OCI-LY1 (cell line): ENCODE measurements at regions not wholly inside any gene's neighbourhood (a gene's known extent, or its start where the extent isn't known, plus 50 kb on each side); places are given as distances from the start of the nearest gene placed in this dataset.

Experiments
- H2AFZ ChIP-seq: fragments of 200-600 bp; sonication (generic), shearing (Covaris generic); 2 replicates; pipeline ENCODE4 v1.6.0; 2014; ENCODE audit warnings: antibody characterized with exemption, mild to moderate bottlenecking, low read length
- H3F3A ChIP-seq: fragments of 200-600 bp; sonication (generic), shearing (Covaris generic); 2 replicates; pipeline ENCODE4 v1.6.0; 2014; ENCODE audit warnings: mild to moderate bottlenecking, antibody characterized with exemption, low read length, moderate library complexity; ENCODE audit not compliant: insufficient read depth
- H3K27ac ChIP-seq: fragments of 200-600 bp; sonication (generic); 2 replicates; pipeline ENCODE4 v1.5.1; 2014; ENCODE audit warnings: low read length, mixed run types, mild to moderate bottlenecking, low read depth; ENCODE audit not compliant: poor library complexity, severe bottlenecking
- H3K27me3 ChIP-seq: fragments of 200-600 bp; sonication (generic); 2 replicates; pipeline ENCODE4 v1.6.0; 2014; ENCODE audit warnings: antibody characterized with exemption, mild to moderate bottlenecking, low read length, moderate library complexity; ENCODE audit not compliant: insufficient read depth
- H3K36me3 ChIP-seq: fragments of 200-600 bp; sonication (generic); 2 replicates; pipeline ENCODE4 v1.6.1; 2014; ENCODE audit warnings: mild to moderate bottlenecking, antibody characterized with exemption, low read length, moderate library complexity, mixed read lengths; ENCODE audit not compliant: insufficient read depth
- H3K4me1 ChIP-seq: fragments of 200-600 bp; sonication (generic); 2 replicates; pipeline ENCODE4 v1.5.1; 2014; ENCODE audit warnings: mild to moderate bottlenecking, low read length, moderate library complexity; ENCODE audit not compliant: insufficient read depth, severe bottlenecking
- H3K4me2 ChIP-seq: fragments of 200-600 bp; sonication (generic), shearing (Covaris generic); 2 replicates; pipeline ENCODE4 v1.6.1; 2014; ENCODE audit warnings: low read length
- H3K4me3 ChIP-seq: fragments of 200-600 bp; sonication (generic); 2 replicates; pipeline ENCODE4 v1.5.1; 2014; ENCODE audit warnings: low read length, low read depth, mild to moderate bottlenecking, mixed read lengths; ENCODE audit not compliant: poor library complexity, severe bottlenecking
- H3K79me2 ChIP-seq: fragments of 200-600 bp; shearing (Covaris generic); 2 replicates; pipeline ENCODE4 v1.6.1; 2016; ENCODE audit warnings: mixed run types, low read length, mixed read lengths; ENCODE audit not compliant: insufficient read depth
- H3K9ac ChIP-seq: fragments of 200-600 bp; sonication (generic), shearing (Covaris generic); 2 replicates; pipeline ENCODE4 v1.6.1; 2014; ENCODE audit warnings: mild to moderate bottlenecking, low read length, mixed read lengths
- H3K9me2 ChIP-seq: fragments of 200-600 bp; sonication (generic), shearing (Covaris generic); 2 replicates; pipeline ENCODE4 v1.6.1; 2014; ENCODE audit warnings: low read depth, mild to moderate bottlenecking, low read length, mixed read lengths
- H3K9me3 ChIP-seq: fragments of 200-600 bp; shearing (Covaris generic); 2 replicates; pipeline ENCODE4 v1.6.1; 2014; ENCODE audit warnings: low read length, mixed read lengths
- H4K20me1 ChIP-seq: fragments of 200-600 bp; sonication (generic), shearing (Covaris generic); 2 replicates; pipeline ENCODE4 v1.6.0; 2016; ENCODE audit warnings: mild to moderate bottlenecking, low read length; ENCODE audit not compliant: insufficient read depth
- CTCF ChIP-seq: fragments of 200-600 bp; sonication (generic), shearing (Covaris generic); IDR thresholded peaks from 2 replicates; pipeline ENCODE4 v1.5.1; 2017; ENCODE audit warnings: mild to moderate bottlenecking, antibody characterized with exemption, low read length, moderate library complexity, mixed read lengths
- EZH2 ChIP-seq: fragments of 200-600 bp; sonication (generic), shearing (Covaris generic); IDR thresholded peaks from 2 replicates; pipeline ENCODE4 v1.8.0; 2017; ENCODE audit warnings: borderline replicate concordance, mixed run types, mild to moderate bottlenecking, antibody characterized with exemption, low read length, moderate library complexity, mixed read lengths

- H2AFZ ChIP-seq, result no peak overlapping the region
- H3K4me3 ChIP-seq, result no peak overlapping the region
- no peak for TF ChIP-seq EZH2
- TF ChIP-seq CTCF, result no peak
- H3K36me3 ChIP-seq, result no peaks in the 10 kb centered on the region
- no peak overlapping the region for H3K27ac ChIP-seq
- no peak overlapping the region for H3K9ac ChIP-seq
- no peak overlapping the region for H3K4me2 ChIP-seq
- no peaks in the 10 kb centered on the region for H3K79me2 ChIP-seq
- no peaks in the 10 kb centered on the region for H3K9me3 ChIP-seq
- no peaks in the 10 kb centered on the region for H4K20me1 ChIP-seq
- H3F3A ChIP-seq, result no peaks in the 10 kb centered on the region
- no peaks in the 10 kb centered on the region for H3K9me2 ChIP-seq
- H3K4me1 ChIP-seq, result no peaks in the 10 kb centered on the region
- no peaks in the 10 kb centered on the region for H3K27me3 ChIP-seq
Observed at GRCh38 chr4:53959343-53960120, 104.9 kb downstream of the CHIC2 start.

GRCh38 chr4:53956454-53956853, 108.0 kb downstream of the CHIC2 start:
- Histone ChIP-seq H3K4me2 (no peak overlapping the region), H3K79me2 (no peaks in the 10 kb centered on the region), H3K27me3 (no peaks in the 10 kb centered on the region), H3K9me3 (no peaks in the 10 kb centered on the region), H3K9ac (no peak overlapping the region), H2AFZ (no peak overlapping the region), H3K9me2 (no peaks in the 10 kb centered on the region), H3F3A (no peaks in the 10 kb centered on the region), H3K4me3 (no peak overlapping the region), H3K36me3 (no peaks in the 10 kb centered on the region), H4K20me1 (no peaks in the 10 kb centered on the region), H3K27ac (no peak overlapping the region), H3K4me1 (no peaks in the 10 kb centered on the region)
- TF ChIP-seq EZH2 (no peak), CTCF (no peak)

- Histone ChIP-seq H3K9me3 (no peaks in the 10 kb centered on the region), H3K4me2 (no peak overlapping the region), H3K9me2 (no peaks in the 10 kb centered on the region), H3K9ac (no peak overlapping the region), H3K27me3 (no peaks in the 10 kb centered on the region), H4K20me1 (no peaks in the 10 kb centered on the region), H3F3A (no peaks in the 10 kb centered on the region), H3K79me2 (no peaks in the 10 kb centered on the region), H2AFZ (no peak overlapping the region), H3K4me1 (no peaks in the 10 kb centered on the region), H3K4me3 (no peak overlapping the region), H3K36me3 (no peaks in the 10 kb centered on the region), H3K27ac (no peak overlapping the region)
- no peak for TF ChIP-seq CTCF
- TF ChIP-seq EZH2, result no peak
Observed at GRCh38 chr4:53956053-53956452, 108.4 kb downstream of the CHIC2 start.
